Endothelial cell of hepatic sinusoid (primary cell): ENCODE measurements at regions not wholly inside any gene's neighbourhood (a gene's known extent, or its start where the extent isn't known, plus 50 kb on each side); places are given as distances from the start of the nearest gene placed in this dataset.

Experiments used
- in situ Hi-C: cut with HindIII; loops from 2 replicates; pipeline ENCODE4 v1.10.0; 2017; ENCODE audit warnings: low sequenced_read_pairs

DNA sequence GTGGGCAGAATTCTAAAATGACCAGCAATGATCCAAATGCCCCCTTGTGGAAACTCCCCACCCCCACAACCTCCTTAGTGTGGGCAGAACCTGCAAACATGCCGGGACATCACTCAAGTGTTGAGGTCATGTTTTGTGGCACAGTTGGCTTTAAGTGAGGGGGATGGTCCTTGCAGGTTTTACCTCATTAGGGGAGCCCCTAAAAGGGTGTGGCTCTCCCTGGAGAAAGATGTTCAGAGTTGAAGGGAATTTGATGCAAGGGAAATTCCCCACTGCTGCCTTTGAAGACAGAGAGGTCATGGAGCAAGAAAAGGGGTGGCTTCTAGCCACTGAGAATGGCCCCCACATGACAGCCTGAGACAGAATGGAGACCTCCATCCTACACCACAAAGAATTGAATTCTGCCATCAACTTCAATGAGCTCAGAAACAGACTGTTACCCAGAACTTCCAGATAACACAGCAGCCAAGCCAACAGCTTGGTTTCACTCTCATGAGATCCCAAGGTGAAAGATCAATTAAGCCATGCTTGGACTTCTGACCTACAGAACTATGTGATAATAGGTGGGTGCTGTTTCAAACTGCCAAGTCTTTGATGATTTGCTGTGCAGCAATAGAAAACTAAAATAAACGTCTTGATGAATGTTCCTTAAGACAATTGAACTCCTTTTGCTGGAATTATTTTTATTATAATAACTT is 103.4 kb downstream of the MED10 start:
- in situ Hi-C loops = no loop called here

DNA sequence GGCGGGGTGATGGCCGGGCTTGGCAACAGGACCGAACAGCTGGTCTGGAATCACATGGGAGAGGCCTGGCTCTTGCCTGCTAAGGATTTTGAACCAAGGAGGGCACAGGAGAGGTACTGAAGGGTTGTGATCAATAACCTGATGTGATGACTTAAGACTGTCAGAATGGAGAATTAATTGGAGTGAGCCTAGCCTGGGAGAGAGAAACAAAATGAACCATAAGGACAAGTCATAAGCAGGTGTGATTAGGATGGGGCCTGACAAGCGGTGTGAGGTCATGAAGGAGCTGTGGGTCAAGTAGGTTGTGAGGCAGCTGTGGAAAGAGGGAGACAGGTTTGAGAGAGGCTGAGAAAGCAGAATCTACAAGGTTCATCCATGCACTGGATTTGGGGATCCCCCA is 104.6 kb downstream of the MED10 start:
- in situ Hi-C loops = no loop called here

DNA sequence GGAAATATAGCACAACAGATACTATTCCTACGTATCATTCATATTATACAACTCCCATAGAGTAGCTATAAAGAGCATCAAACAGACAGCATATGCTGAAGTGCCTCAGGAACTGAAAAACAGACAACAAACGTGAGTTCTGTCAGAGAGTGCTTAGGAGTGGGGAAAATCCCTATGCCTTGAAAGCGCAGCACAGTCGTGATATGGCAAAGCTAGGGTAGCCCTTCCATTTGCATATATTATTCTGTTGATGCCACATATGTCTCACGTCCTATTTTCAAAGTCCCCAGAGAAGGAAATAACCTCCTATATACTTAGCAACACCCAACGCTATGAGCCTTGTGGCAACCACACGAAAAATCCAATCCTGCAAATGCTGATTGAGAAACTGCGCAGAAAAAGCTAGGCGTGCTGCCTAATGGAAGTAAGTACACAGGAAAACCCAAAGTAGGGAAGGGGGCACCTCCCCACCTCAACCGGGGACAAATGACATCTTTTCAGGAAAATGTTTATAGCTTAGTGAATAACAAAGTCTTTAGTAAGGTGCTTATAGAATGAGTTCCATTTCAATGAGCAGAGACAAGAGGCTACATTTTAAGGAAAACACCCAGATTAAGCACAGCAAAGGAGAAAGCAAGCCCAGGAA is 105.1 kb downstream of the MED10 start:
- in situ Hi-C loops = no loop called here

DNA sequence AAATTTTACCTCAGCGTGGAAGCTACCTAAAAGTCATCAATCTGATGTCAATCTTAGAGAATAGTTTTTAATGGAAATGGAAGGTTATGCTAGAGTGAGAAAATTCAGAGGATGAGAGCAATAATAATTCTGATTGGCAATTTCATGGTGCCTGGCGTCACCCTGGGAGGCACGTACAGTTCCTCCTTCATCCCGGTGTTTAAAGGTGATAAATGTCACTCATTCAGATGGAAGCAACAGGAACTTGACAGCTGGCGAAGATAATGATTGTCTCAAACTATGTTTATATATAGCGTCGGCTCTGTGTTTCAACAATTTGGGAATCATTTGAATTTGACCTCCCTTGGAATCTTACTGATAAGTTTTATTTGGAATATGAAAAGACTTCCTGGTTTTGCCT is 108.4 kb downstream of the MED10 start:
- in situ Hi-C loops = no loop called here

DNA sequence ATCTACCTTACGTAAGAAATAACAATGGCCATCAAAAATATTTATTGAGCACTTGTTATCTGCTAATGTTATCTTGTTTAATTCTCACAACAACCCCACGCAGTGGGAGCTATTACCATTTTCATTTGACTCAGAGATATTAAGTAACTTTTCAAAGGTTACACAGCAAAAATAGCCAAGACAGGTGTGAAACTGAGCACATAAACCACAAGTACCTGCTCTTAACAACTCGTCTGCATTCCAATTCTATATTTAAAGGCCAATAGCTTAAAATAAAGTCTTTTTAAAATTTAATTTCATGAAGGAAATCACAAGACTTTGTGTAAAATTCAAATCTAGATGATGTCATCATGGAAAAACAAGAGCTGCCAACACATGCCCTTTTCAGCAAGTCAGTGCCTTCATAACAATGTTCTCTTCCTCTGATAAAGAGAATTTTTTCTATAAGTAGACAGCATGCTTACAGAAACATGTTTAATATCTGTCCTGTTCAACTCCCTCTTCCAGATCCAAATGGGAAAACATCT is 111.6 kb downstream of the MED10 start:
- in situ Hi-C loops = no loop called here

DNA sequence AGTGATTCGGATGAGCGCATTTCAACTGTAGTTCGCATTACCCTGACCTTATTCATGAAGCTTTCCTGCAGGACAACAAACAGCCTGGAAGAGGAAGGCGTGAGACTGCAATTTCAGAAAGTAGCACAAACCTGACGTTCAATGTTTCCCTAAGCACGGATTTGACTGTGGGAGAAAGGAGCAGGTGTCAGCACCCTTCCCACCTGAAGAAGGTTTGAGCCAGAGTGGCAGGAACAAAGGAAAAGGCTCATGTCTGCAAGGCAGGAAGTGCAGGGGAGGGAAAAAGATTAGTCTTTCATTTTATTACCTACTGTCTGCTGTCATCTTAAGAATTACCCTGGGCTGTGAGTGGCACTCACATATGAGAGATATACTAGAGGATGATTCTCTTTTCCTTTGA is 114.0 kb downstream of the MED10 start:
- in situ Hi-C loops = loop anchor here (5.0 kb wide), 1 partner anchor 53 kb away; no protein-coding TSS in a partner anchor

DNA sequence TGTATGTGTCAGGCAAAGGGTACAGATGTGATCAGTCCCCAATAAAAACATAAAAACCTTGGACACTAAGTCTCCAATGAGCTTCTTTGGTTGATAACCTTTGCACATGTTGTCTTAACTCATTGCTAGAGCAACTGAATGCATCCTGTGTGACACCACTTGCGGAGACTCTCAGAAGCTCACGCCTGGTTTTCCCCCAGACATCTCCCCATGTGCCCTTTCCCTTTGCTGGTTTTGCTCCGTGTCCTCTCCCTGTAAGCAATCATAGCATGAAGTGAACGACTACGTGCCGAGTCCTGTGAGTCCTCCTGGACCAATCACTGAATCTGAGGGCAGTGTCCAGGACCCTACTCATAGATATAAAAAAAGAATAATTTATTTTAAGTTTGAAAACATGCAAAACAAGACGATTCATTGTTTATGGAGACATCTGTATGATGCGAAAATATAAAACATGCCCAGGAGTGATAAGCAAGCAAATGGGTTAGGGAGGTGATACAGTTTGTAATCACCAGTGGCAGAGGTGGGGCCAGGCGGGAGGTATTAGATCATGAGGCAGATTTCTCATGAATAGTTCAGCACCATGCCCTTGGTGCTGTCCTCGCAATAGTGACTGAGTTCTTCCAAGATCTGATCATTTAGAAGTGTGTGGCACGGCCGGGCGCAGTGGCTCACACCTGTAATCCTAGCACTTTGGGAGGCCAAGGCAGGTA is 115.5 kb downstream of the MED10 start:
- in situ Hi-C loops = loop anchor here (5.0 kb wide), 1 partner anchor 54 kb away; no protein-coding TSS in a partner anchor

DNA sequence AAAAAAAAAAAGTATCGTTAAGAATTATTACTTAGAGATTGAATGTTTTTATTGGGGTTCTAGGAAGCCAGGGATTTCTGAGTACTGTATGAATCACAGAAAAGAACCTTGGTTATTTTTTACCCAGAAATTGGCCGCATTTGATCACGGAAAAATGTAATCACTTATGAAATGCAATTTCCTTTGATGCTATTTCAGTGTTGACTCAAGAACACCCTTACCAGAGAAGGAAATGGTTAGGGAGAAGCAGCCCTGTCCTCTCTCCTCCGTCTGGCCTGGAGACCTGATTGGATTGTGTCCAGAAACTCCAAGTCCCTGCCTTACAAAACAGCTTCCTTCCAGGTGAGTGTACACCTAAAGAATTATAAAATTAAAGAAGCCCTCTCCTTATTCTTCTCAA is 116.7 kb downstream of the MED10 start:
- in situ Hi-C loops = loop anchor here (5.0 kb wide), 1 partner anchor 56 kb away; no protein-coding TSS in a partner anchor

DNA sequence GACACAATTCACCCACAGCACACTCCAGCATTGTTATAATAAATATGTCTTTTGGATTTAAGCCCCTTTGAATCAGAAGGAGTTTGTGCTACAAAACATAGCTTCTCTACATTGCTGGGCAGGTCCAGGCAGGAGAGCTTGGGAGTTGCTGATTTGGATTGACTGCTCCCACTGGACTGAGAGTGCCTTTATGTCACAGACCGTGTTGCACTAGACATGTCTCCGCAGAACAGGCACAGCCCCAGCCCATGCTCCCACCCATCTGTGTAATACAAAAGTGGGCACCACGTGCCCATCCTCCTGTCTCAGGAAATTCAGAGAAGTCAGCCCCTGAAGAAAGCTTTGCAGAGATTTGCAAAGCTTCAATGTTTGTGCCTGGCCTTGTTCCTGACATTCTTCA is 117.1 kb downstream of the MED10 start:
- in situ Hi-C loops = loop anchor here (5.0 kb wide), 1 partner anchor 56 kb away; no protein-coding TSS in a partner anchor

DNA sequence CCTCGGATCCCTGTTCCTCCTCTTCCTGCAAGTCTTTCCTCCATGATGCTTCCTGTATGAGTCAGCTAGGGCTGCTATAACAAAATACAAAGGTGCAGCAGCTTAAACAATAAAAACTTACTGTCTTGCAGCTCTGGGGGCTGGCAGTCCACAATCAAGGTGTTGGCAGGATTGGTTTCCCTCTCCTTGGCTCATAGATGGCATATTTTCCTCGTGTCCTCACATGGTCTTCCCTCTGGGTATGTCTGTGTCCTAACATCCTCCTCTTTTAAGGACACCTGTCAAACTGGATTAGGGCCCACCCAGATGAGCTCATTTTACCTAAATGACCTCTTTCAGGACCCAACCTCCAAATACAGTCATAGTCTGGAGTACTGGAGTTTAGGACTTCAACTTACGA is 117.5 kb downstream of the MED10 start:
- in situ Hi-C loops = loop anchor here (5.0 kb wide), 1 partner anchor 56 kb away; no protein-coding TSS in a partner anchor

DNA sequence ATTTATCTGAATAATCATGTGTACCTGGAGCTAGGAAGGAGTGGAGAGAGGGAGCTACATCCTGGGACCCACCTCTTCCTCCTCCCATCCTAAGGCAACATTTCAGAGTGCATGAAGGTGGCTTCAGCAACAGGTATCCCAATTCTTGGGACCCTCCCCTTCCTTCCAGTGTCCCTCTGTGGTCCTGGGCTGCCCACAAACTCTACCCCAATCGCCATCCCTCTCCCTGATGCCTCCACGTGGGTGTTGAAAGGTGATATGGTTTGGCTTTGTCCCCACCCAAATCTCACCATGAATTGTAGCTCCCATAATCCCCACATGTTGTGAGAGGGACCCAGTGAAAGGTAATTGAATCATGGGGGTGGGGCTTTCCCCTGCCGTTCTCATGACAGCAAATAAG is 121.4 kb downstream of the MED10 start:
- in situ Hi-C loops = no loop called here

DNA sequence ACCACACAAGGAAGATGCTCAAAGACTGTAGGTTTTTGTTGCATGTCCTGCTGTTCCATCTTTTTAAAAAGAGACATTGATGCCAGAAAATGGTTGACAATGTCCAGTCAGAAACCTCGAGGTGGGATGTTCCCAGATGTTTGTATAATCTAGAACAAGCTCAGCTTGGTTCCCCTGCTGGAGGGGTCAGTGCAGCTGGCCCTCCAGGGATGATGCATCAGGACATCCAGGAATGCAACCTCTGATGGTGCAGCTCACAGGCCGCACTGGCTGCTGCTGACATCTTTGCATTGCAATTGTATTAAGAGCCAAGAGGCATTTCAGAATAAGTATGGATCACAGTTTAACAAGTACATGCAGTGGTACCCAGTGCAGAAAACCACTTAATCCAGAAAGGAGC is 122.4 kb downstream of the MED10 start:
- in situ Hi-C loops = no loop called here

DNA sequence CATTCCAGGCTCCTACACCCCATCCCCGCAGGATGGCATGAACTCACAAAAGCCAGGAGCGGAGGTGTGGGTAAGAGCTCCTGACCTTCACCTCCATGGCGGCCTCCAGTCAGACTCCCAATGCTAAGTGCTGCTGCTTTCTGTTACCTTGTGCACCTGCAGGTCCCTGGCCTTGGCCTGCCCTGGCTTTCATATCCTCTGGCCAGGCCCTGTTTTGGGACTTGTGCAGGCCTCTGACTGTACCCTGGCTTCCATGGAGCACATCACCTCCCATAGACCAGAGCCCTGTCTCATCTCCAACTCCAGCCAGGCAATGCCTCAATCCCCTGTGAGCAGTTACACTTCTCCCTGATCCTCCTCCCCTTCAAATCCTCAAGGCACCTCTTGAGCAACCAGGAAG is 124.5 kb downstream of the MED10 start:
- in situ Hi-C loops = loop anchor here (5.0 kb wide), 3 partner anchors 37 to 92 kb away; no protein-coding TSS in a partner anchor

DNA sequence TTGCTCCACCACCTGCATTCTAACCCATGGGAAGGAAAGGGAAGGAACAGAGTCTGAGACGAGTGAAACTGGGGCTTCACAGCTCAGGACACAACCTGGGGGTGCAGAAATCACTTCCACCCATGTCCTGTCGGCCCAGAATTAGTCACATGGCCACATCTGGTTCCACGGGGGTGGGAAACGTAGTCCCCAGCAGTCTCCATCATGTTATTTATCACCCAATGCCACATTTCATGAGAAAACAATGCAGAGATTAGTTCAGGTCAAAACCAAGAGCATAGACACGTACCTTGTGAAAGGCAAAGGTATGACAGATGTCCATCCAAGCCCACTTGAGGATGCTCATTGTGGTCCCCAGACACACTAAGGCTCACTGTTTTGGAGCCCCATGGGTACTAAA is 125.1 kb downstream of the MED10 start:
- in situ Hi-C loops = loop anchor here (5.0 kb wide), 3 partner anchors 36 to 91 kb away; no protein-coding TSS in a partner anchor

DNA sequence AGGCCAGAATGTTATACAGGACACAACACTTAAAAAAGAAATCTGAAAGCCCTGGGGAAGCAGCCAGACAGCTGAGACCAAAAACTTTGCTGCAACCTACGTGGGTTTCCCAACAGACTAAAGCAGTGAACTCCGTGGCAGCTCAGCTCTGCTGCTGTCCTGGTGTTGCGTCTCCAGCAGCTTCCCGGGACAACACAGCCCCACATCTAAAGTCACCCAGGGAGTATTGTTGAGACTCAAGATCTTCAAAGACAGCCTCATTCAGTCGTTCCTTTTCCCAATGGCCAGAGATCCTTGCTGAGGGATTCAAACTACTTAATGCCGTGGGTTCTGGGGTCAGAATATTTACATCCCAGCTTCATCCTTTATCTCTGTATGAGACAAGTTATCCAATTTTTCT is 125.8 kb downstream of the MED10 start:
- in situ Hi-C loops = loop anchor here (5.0 kb wide), 3 partner anchors 35 to 90 kb away; no protein-coding TSS in a partner anchor

DNA sequence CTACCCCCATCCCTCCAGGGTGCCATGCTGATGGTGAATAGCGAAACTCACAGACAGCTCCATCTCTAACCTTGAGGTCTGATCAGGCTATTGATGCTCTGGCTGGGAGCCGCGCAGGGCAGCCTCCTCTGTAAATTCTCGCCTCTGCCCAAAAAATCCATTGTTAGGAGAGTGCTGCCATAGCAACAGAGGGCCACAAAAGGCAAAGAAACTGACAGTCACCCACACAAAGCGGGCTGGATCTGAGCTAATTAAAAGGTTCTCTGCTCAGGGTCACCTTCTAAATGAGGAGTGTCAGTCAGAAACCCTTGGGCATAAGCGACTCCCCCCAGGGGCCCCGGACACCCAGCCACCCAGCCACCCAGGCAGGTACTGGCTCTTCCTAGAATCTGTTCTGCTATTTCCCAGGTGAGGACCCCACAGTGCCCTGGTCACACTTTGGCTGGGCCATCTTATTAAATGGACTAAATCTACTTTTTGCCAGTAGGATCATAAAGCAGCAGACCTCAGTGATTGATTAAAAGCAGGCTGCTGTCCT is 126.7 kb downstream of the MED10 start:
- in situ Hi-C loops = loop anchor here (5.0 kb wide), 3 partner anchors 34 to 89 kb away; no protein-coding TSS in a partner anchor

DNA sequence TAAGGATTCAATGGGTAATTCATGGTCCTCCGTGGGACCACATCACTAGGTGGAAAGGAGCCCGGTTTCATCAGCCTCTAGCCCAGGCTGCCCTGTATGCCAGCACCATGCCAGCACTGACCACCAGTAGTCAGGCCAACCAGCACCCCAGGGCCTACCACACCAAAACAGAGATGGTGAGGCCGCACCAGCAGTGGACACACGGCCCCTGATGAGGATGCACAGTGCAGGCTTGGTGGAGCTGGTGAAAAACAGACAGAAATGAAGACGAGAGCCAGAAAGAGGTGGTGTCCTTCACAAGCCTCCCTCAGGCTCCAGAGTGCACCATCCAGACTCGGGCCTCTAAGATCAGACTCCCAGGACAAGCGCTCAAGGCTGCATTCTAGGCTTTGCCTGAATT is 128.2 kb downstream of the MED10 start:
- in situ Hi-C loops = loop anchor here (5.0 kb wide), 3 partner anchors 33 to 88 kb away; no protein-coding TSS in a partner anchor

DNA sequence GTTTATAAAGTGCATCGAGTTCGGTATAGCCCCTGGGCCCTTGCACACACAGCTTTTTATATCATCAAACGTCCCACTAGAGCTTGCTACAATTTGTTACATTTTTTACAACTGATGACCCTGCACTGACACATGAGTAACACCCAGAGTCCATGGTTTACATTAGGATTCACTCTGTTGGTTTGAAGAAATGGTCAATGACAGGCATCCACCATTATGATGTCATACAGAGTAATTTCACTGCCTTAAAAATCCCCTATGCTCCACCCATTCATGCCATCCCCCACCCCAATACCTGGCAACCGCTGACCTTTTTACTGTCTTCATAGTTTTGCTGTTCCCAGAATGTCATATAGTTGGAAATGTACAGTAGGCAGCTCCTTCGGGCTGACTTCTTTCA is 130.2 kb downstream of the MED10 start:
- in situ Hi-C loops = no loop called here

DNA sequence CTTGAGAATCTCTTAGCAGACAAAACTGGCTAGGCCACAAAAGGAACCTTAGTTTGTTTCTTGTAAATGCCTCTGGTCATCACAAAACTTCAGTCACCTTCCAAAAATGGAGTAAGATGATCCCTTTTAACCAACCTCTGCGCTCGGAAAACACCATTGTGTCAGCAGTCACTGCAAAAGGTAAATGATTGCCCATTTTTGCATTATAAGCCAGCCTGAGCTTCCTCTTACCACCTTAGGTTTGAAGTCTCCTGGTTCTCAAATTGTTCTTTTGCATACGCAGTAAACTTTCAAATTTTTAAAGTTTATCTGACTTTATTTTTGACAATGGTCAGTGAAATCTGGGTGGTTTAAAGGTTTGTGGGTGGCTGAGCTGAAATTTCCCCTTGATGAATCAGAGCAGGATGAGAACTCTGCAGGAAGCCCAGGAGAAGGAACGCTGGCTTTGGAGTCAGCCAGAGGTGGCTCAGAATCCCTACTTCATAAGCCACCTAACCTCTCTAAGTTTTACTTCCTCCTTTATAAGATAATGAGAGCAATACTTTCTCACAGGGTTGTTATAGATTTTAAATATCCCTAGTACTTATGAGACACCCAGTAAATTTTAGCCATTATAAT is 131.4 kb downstream of the MED10 start:
- in situ Hi-C loops = no loop called here

DNA sequence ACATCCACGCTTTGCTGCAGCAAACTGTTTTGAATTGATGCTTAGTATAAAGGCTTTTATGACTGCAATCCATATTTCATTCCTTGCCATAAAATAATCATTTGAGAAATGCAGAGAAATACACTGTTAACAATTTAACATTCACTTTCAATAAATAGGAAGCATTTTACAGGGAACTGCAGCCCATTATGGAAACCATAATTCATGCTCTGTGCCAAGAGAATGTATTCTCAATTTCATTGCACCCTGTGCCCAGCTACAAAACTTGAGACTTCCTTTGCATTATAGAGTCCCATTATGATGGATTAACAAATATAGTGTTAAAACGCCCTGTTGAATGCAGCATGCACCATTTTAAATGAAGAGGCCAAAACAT is 134.0 kb downstream of the MED10 start:
- in situ Hi-C loops = no loop called here
